ENCODE measurements at regions not wholly inside any gene's neighbourhood (a gene's known extent, or its start where the extent isn't known, plus 50 kb on each side); places are given as distances from the start of the nearest gene placed in this dataset.
A peak's percentile ranks its signal among the peaks of the same experiment; 100 is the strongest.

GRCh38 chrX:39726771-39727170, 371.0 kb downstream of the BCOR start:
- DNase-seq = peak; percentile 72

- DNase-seq = no peak
These were observed 369.7 kb downstream of the BCOR start for GRCh38 chrX:39728025-39728424.

- no peak for DNase-seq
These were observed 368.7 kb downstream of the BCOR start for GRCh38 chrX:39728852-39729598.

- no peak for DNase-seq
These were observed 367.6 kb downstream of the BCOR start for GRCh38 chrX:39729981-39730661.

GRCh38 chrX:39730662-39731329, 367.0 kb downstream of the BCOR start:
- peak; percentile 34 for DNase-seq

GRCh38 chrX:39731330-39731667, 366.5 kb downstream of the BCOR start:
- no peak for DNase-seq

- no peak for DNase-seq
These were observed 366.0 kb downstream of the BCOR start for GRCh38 chrX:39731735-39732134.

GRCh38 chrX:39733745-39734144, 364.0 kb downstream of the BCOR start:
- no peak for DNase-seq

- no peak for DNase-seq
These were observed 363.5 kb downstream of the BCOR start for GRCh38 chrX:39734174-39734776.

- DNase-seq = no peak
These were observed 361.2 kb downstream of the BCOR start for GRCh38 chrX:39736216-39737211.

- DNase-seq = no peak
These were observed 358.2 kb downstream of the BCOR start for GRCh38 chrX:39739585-39739984.

GRCh38 chrX:39740078-39740477, 357.7 kb downstream of the BCOR start:
- no peak for DNase-seq

GRCh38 chrX:39741904-39742303, 355.9 kb downstream of the BCOR start:
- no peak for DNase-seq

GRCh38 chrX:39745818-39746217, 351.9 kb downstream of the BCOR start:
- no peak for DNase-seq

- DNase-seq = no peak
These were observed 348.6 kb downstream of the BCOR start for GRCh38 chrX:39749135-39749534.

- no peak for DNase-seq
These were observed 348.0 kb downstream of the BCOR start for GRCh38 chrX:39749728-39750127.

- no peak for DNase-seq
These were observed 347.4 kb downstream of the BCOR start for GRCh38 chrX:39750256-39750790.

GRCh38 chrX:39750848-39751247, 346.9 kb downstream of the BCOR start:
- DNase-seq = no peak

GRCh38 chrX:39752815-39753214, 344.9 kb downstream of the BCOR start:
- DNase-seq = no peak

GRCh38 chrX:39753293-39753996, 344.3 kb downstream of the BCOR start:
- DNase-seq = no peak

Measured in NCI-H524 treated with DMSO at 0.1 percent for 48 hours (cell line).